ENCODE measurements at regions not wholly inside any gene's neighbourhood (a gene's known extent, or its start where the extent isn't known, plus 50 kb on each side); places are given as distances from the start of the nearest gene placed in this dataset.

DNA sequence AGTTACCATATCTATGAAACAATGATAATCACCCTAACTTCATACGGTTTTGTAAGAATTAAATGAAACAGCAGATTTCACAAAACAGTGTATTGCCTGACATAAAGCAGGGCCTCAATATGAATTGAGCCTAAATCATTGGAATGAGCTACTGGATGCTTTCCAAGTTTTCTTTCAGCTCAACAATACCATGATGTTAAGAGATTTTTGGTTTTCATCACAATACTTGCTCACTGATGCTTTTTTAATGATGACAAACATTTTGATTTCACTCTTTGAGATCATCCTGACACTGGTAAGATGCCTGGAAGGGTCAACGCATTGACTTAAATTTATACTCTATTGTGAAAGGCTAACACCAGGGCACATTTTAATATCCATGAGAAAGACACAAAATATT, 377.5 kb downstream of the ZNF521 start:
- no peak overlapping the region for H2AFZ ChIP-seq (ENCODE audit: insufficient read depth, low read depth, low read length, poor library complexity, severe bottlenecking)
- no peaks in the 10 kb centered on the region for H3K9me3 ChIP-seq (replicated peaks in 1 of 2; ENCODE audit: control insufficient read depth in 1 of 2, insufficient read depth in 1 of 2, low read length in 2 of 2)
- no peak overlapping the region for H3K4me3 ChIP-seq (replicated peaks in 1 of 3; ENCODE audit: low read depth in 2 of 3, low read length in 3 of 3)
- H3K4me2 ChIP-seq (replicated peaks; ENCODE audit: extremely low read depth, low read length, poor library complexity, severe bottlenecking): no peak overlapping the region
- no peak for DNase-seq
- H3K36me3 ChIP-seq (replicated peaks in 1 of 2; ENCODE audit: control insufficient read depth in 1 of 2, insufficient read depth in 2 of 2, low read length in 2 of 2): no peaks in the 10 kb centered on the region
- no peak overlapping the region for H3K4me3 Mint-ChIP-seq
- no peak for TF ChIP-seq CTCF (IDR thresholded peaks at IDR 0.05)
- no CpG with 5 or more reads among the region's 2 CpGs for WGBS (ENCODE audit: insufficient coverage)
- no peaks in the 10 kb centered on the region for H3K27me3 ChIP-seq (ENCODE audit: control insufficient read depth in 2 of 2, insufficient read depth in 2 of 2, low read length in 2 of 2)
- H3K27me3 Mint-ChIP-seq (ENCODE audit: low read depth in 3 of 3): no peaks in the 10 kb centered on the region
- H3K36me3 Mint-ChIP-seq: no peaks in the 10 kb centered on the region
- H3K79me2 ChIP-seq (ENCODE audit: insufficient read depth, low read length): no peaks in the 10 kb centered on the region
- H3K4me1 Mint-ChIP-seq: peaks cover 5% of the 10 kb centered on the region
- no peaks in the 10 kb centered on the region for H3K4me1 ChIP-seq (ENCODE audit: control insufficient read depth in 1 of 2, insufficient read depth in 2 of 2, low read length in 2 of 2)
- H3K27ac Mint-ChIP-seq: no peak overlapping the region
- H3K27ac ChIP-seq (ENCODE audit: low read depth in 1 of 2, low read length in 2 of 2): no peak overlapping the region
- intact Hi-C loops (cut with micrococcal nuclease): no loop called here
- peaks cover 0 to 1% (median 0%) of the 10 kb centered on the region in 7 donors for H3K9me3 Mint-ChIP-seq
- H3K9ac ChIP-seq (ENCODE audit: insufficient read depth, low read length, poor library complexity, severe bottlenecking): no peak overlapping the region
- no peaks in the 10 kb centered on the region for H4K20me1 ChIP-seq (ENCODE audit: insufficient read depth, low read length)

- peaks cover 0 to 1% (median 0%) of the 10 kb centered on the region in 7 donors for H3K9me3 Mint-ChIP-seq
- no peaks in the 10 kb centered on the region for H3K36me3 Mint-ChIP-seq
- Histone ChIP-seq H3K9ac (ENCODE audit: insufficient read depth, low read length, poor library complexity, severe bottlenecking) (no peak overlapping the region), H3K79me2 (ENCODE audit: insufficient read depth, low read length) (no peaks in the 10 kb centered on the region), H3K9me3 (replicated peaks in 1 of 2; ENCODE audit: control insufficient read depth in 1 of 2, insufficient read depth in 1 of 2, low read length in 2 of 2) (no peaks in the 10 kb centered on the region), H3K4me1 (ENCODE audit: control insufficient read depth in 1 of 2, insufficient read depth in 2 of 2, low read length in 2 of 2) (no peaks in the 10 kb centered on the region), H3K27me3 (ENCODE audit: control insufficient read depth in 2 of 2, insufficient read depth in 2 of 2, low read length in 2 of 2) (no peaks in the 10 kb centered on the region), H3K27ac (ENCODE audit: low read depth in 1 of 2, low read length in 2 of 2) (no peak overlapping the region), H3K4me2 (replicated peaks; ENCODE audit: extremely low read depth, low read length, poor library complexity, severe bottlenecking) (no peak overlapping the region), H4K20me1 (ENCODE audit: insufficient read depth, low read length) (no peaks in the 10 kb centered on the region), H3K4me3 (replicated peaks in 1 of 3; ENCODE audit: low read depth in 2 of 3, low read length in 3 of 3) (no peak overlapping the region), H2AFZ (ENCODE audit: insufficient read depth, low read depth, low read length, poor library complexity, severe bottlenecking) (no peak overlapping the region), H3K36me3 (replicated peaks in 1 of 2; ENCODE audit: control insufficient read depth in 1 of 2, insufficient read depth in 2 of 2, low read length in 2 of 2) (no peaks in the 10 kb centered on the region)
- H3K4me3 Mint-ChIP-seq: no peak overlapping the region
- intact Hi-C loops (cut with micrococcal nuclease): no loop called here
- no peak overlapping the region for H3K27ac Mint-ChIP-seq
- TF ChIP-seq CTCF (IDR thresholded peaks at IDR 0.05): no peak
- no peaks in the 10 kb centered on the region for H3K27me3 Mint-ChIP-seq (ENCODE audit: low read depth in 3 of 3)
- no peak for DNase-seq
- peaks cover 7% of the 10 kb centered on the region for H3K4me1 Mint-ChIP-seq
- 97% methylated on average over 5 of the region's 6 CpGs for WGBS (ENCODE audit: insufficient coverage)
These were observed 376.2 kb downstream of the ZNF521 start for GRCh38 chr18:24975496-24976372.

Measured in CD14-positive monocyte (primary cell).